Stomach (tissue), 8 donors: ENCODE measurements at regions not wholly inside any gene's neighbourhood (a gene's known extent, or its start where the extent isn't known, plus 50 kb on each side); places are given as distances from the start of the nearest gene placed in this dataset.

Experiments
- DNase-seq, 2 donors: peaks; one replicate each; pipeline versions ENCODE4 v3.0.0 to v3.0.0-alpha.2; 2013 to 2019
- H3K27ac ChIP-seq, 5 donors: fragments of 200-600 bp in 4 of 5; sonication (generic) in 4 of 5; one replicate each; pipeline ENCODE4 v1.5.1; 2013 to 2019; ENCODE audit warnings: mild to moderate bottlenecking in 1 of 5, moderate library complexity in 1 of 5
- H3K27me3 ChIP-seq, 3 donors: fragments of 200-600 bp; sonication (generic); one replicate each; pipeline ENCODE4 v1.5.1; 2017 to 2019; ENCODE audit warnings: mixed run types in 1 of 3
- H3K36me3 ChIP-seq, 4 donors: fragments of 200-600 bp; sonication (generic); 1 replicate in 3 of 4; 2 replicates in 1 of 4; pipeline ENCODE4 v1.5.1; 2016 to 2019
- H3K4me1 ChIP-seq, 4 donors: fragments of 200-600 bp; sonication (generic); one replicate each; pipeline ENCODE4 v1.5.1; 2016 to 2019
- H3K4me3 ChIP-seq, 4 donors: fragments of 200-600 bp; sonication (generic) in 3 of 4; one replicate each; pipeline ENCODE4 v1.5.1; 2016 to 2019; ENCODE audit warnings: mild to moderate bottlenecking in 1 of 4
- H3K9me3 ChIP-seq, 4 donors: fragments of 200-600 bp; sonication (generic); one replicate each; pipeline ENCODE4 v1.5.1; 2016 to 2019
- EP300 ChIP-seq: sonication (generic); formaldehyde crosslinking; IDR thresholded peaks from one replicate; pipeline ENCODE4 v1.6.1; 2017; ENCODE audit warnings: antibody characterized with exemption
- POLR2A ChIP-seq, 4 donors: fragments of 450-650 bp; IDR thresholded peaks; one replicate each; pipeline ENCODE4 v1.6.1; 2016; ENCODE audit warnings: antibody characterized with exemption in 4 of 4, control low read depth in 2 of 4, mild to moderate bottlenecking in 1 of 4, moderate library complexity in 1 of 4
- POLR2AphosphoS5 ChIP-seq, 3 donors: sonication (generic); formaldehyde crosslinking; IDR thresholded peaks; one replicate each; pipeline ENCODE4 v1.6.1; 2016; ENCODE audit warnings: antibody characterized with exemption in 3 of 3
- WGBS, 5 donors: extraction: QIAGEN DNeasy Blood & Tissue Kit in 3 of 5; methylation state at CpG; one replicate each; pipeline versions ENCODE4 v1.1.5 to v1.1.7; 2013 to 2018; 5-methylcytosine and 5-hydroxymethylcytosine counted together
- intact Hi-C: fragments of 100-400 bp; cut with DNase I; formaldehyde crosslinking; loops from one replicate; pipeline ENCODE4 v1.15.1; 2023; ENCODE audit warnings: low total_unique reads
- TF ChIP-seq, protein P1 (sequence below), 7 experiments: fragments of 450-650 bp in 4 of 7; fragments of 200-600 bp in 3 of 7; sonication (generic) in 3 of 7; IDR thresholded peaks; one replicate each; pipeline ENCODE4 v1.5.1; 2016 to 2019; ENCODE audit warnings: antibody characterized with exemption in 7 of 7, control low read depth in 2 of 7, mild to moderate bottlenecking in 1 of 7
- donor health status: healthy with polysubstance abuse.
- donor health status: Bipolar disorder and iron deficiency.
- donor health status: healthy.

DNA sequence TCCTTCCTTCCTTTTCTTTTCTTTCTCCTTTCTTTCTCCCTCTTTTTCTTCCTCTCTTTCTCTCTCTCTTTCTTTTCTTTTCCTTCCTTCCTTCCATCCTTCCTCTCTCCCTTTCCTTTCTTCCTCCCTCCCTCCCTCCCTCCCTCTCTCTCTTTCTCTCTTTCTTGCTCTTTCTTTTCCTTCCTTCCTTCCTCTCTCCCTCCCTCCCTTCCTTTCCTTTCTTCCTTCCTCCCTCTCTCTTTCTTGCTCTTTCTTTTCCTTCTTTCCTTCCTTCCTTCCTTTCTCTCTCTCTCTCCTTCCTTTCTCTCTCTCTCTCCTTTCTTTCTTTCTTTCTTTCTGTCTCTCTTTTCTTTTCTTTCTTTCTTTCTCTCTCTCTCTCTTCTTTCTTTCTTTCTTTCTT, 207.6 kb downstream of the ATP23 start:
- no peak for DNase-seq
- no peaks in the 10 kb centered on the region for H3K4me1 ChIP-seq
- no peak overlapping the region for H3K4me3 ChIP-seq
- no peaks in the 10 kb centered on the region for H3K36me3 ChIP-seq
- no peak overlapping the region for H3K27ac ChIP-seq
- TF ChIP-seq POLR2AphosphoS5 (IDR thresholded peaks at IDR 0.05) (no peak), POLR2A (IDR thresholded peaks at IDR 0.05) (no peak), EP300 (no peak)
- TF ChIP-seq, protein P1, sequence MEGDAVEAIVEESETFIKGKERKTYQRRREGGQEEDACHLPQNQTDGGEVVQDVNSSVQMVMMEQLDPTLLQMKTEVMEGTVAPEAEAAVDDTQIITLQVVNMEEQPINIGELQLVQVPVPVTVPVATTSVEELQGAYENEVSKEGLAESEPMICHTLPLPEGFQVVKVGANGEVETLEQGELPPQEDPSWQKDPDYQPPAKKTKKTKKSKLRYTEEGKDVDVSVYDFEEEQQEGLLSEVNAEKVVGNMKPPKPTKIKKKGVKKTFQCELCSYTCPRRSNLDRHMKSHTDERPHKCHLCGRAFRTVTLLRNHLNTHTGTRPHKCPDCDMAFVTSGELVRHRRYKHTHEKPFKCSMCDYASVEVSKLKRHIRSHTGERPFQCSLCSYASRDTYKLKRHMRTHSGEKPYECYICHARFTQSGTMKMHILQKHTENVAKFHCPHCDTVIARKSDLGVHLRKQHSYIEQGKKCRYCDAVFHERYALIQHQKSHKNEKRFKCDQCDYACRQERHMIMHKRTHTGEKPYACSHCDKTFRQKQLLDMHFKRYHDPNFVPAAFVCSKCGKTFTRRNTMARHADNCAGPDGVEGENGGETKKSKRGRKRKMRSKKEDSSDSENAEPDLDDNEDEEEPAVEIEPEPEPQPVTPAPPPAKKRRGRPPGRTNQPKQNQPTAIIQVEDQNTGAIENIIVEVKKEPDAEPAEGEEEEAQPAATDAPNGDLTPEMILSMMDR (IDR thresholded peaks at IDR 0.05) = no peak
- H3K9me3 ChIP-seq = peaks cover 0 to 9% (median 0%) of the 10 kb centered on the region in 4 donors
- intact Hi-C loops = no loop called here
- H3K27me3 ChIP-seq = no peaks in the 10 kb centered on the region

DNA sequence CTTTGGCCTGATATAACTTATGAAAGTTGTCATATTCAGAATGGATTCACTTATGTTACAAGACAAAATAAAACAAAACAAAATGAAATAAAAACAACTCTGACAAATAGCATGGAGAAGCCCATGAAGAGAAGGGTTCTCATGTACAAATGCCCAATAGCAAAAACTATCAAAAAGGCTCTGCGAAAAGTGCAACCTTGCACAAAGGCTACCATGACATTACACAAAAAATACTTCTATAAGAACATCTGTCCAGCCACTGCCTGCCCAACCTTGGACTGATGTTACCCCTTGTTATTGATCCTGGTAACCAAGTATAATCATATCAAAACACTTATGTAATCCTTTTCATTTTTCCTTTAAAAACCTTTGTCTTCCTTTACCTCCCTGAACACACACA, 213.0 kb downstream of the ATP23 start:
- H3K9me3 ChIP-seq = no peaks in the 10 kb centered on the region
- TF ChIP-seq, protein P1 (IDR thresholded peaks at IDR 0.05) = no peak
- TF ChIP-seq POLR2A (IDR thresholded peaks at IDR 0.05) (no peak), POLR2AphosphoS5 (IDR thresholded peaks at IDR 0.05) (no peak), EP300 (no peak)

DNA sequence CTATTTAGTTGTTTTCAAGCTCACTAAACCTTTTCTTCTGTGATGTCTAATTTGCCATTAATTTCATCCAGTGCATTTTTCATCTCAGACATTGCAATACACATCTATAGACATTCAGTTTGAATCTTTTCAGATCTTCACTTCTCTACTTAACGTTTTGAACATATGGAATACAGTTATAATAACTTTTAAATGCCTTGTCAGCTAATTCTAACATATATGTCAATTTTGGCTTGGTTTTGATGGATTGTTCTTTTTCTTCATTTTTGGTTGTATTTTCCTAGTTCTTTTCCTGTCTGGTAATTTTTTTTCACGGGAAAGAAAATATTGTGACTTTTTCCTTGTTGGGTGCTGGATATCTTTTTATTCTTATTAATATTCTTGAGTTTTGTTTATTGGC, 215.3 kb downstream of the ATP23 start:
- whole genome bisulfite sequencing, 5 donors = 79 to 88% (median 86%) methylated on average over 2 of the region's 2 CpGs
- Histone ChIP-seq H3K27ac (no peak overlapping the region), H3K27me3 (no peaks in the 10 kb centered on the region), H3K9me3 (no peaks in the 10 kb centered on the region), H3K4me1 (no peaks in the 10 kb centered on the region), H3K36me3 (no peaks in the 10 kb centered on the region), H3K4me3 (no peak overlapping the region)
- TF ChIP-seq, protein P1 (IDR thresholded peaks at IDR 0.05) = no peak
- TF ChIP-seq POLR2AphosphoS5 (IDR thresholded peaks at IDR 0.05) (no peak), EP300 (no peak), POLR2A (IDR thresholded peaks at IDR 0.05) (no peak)
- DNase-seq = no peak
- intact Hi-C loops = no loop called here

More for the DNA sequence above, 213.0 kb downstream of the ATP23 start:
- Histone ChIP-seq H3K27ac (no peak overlapping the region), H3K27me3 (no peaks in the 10 kb centered on the region), H3K4me1 (no peaks in the 10 kb centered on the region), H3K36me3 (no peaks in the 10 kb centered on the region), H3K4me3 (no peak overlapping the region)
- no peak for DNase-seq
- whole genome bisulfite sequencing, 5 donors = 89 to 100% (median 95%) methylated on average over 1 of the region's 1 CpG
- intact Hi-C loops = no loop called here

DNA sequence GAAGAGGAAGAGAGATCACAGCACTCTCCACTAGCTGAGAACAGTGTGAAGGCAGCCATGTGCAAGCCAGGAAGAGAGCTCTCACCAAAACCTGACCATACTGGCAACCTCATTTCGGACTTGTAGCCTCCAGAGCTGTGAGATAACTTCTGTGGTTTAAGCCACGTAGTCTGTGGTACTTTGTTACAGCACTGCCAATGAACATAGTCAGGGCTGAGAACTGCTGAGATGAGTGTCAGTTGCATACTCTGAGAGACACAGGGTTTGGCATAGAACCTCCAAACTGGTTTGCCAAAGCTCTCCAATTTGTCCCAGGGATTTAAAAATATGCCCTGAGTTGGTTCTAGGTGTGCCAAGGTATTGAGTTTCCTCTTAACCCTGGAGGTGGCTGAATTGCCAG, 218.6 kb downstream of the ATP23 start:
- TF ChIP-seq EP300 (no peak), POLR2A (IDR thresholded peaks at IDR 0.05) (no peak), POLR2AphosphoS5 (IDR thresholded peaks at IDR 0.05) (no peak)
- TF ChIP-seq, protein P1 (IDR thresholded peaks at IDR 0.05) = no peak
- Histone ChIP-seq H3K27me3 (no peaks in the 10 kb centered on the region), H3K9me3 (no peaks in the 10 kb centered on the region), H3K4me3 (no peak overlapping the region), H3K36me3 (no peaks in the 10 kb centered on the region), H3K27ac (no peak overlapping the region), H3K4me1 (no peaks in the 10 kb centered on the region)
- DNase-seq = no peak
- intact Hi-C loops = no loop called here
- WGBS, 5 donors = 40 to 82% (median 75%) methylated on average over 1 to 2 of the region's 2 CpGs
